HT1080 (cell line): ENCODE measurements at regions not wholly inside any gene's neighbourhood (a gene's known extent, or its start where the extent isn't known, plus 50 kb on each side); places are given as distances from the start of the nearest gene placed in this dataset.

Experiments
- DNase-seq: peaks from one replicate; pipeline ENCODE4 v3.0.0-alpha.2; 2015; ENCODE audit warnings: low read depth

GRCh38 chr18:34075963-34076860, 148.5 kb downstream of the NOL4 start:
- DNase-seq, result no peak

GRCh38 chr18:34061226-34061625, 163.5 kb downstream of the NOL4 start:
- no peak for DNase-seq

GRCh38 chr18:34055227-34055626, 169.5 kb downstream of the NOL4 start:
- DNase-seq, result no peak

GRCh38 chr18:34050661-34051060, 174.1 kb downstream of the NOL4 start:
- no peak for DNase-seq

GRCh38 chr18:34049511-34049910, 175.2 kb downstream of the NOL4 start:
- no peak for DNase-seq

GRCh38 chr18:34048423-34048822, 176.3 kb downstream of the NOL4 start:
- no peak for DNase-seq

- DNase-seq, result no peak
Measured at GRCh38 chr18:34042423-34043146, 182.1 kb downstream of the NOL4 start.

- DNase-seq, result no peak
Measured at GRCh38 chr18:34039611-34040010, 185.1 kb downstream of the NOL4 start.

GRCh38 chr18:34039201-34039600, 185.5 kb downstream of the NOL4 start:
- peak; percentile 4 for DNase-seq

- no peak for DNase-seq
Measured at GRCh38 chr18:34038086-34038485, 186.6 kb downstream of the NOL4 start.

GRCh38 chr18:34033968-34034367, 190.7 kb downstream of the NOL4 start:
- no peak for DNase-seq

- peak; percentile 22 for DNase-seq
Measured at GRCh38 chr18:34031810-34032209, 192.9 kb downstream of the NOL4 start.

- peak; percentile 43 for DNase-seq
Measured at GRCh38 chr18:34028324-34028723, 196.4 kb downstream of the NOL4 start.

- DNase-seq, result no peak
Measured at GRCh38 chr18:34025191-34025801, 199.4 kb downstream of the NOL4 start.

GRCh38 chr18:34023471-34023870, 201.2 kb downstream of the NOL4 start:
- peak; percentile 51 for DNase-seq

GRCh38 chr18:34018336-34018735, 206.4 kb downstream of the NOL4 start:
- DNase-seq, result no peak

GRCh38 chr18:34003687-34004086, 221.0 kb downstream of the NOL4 start:
- no peak for DNase-seq

- no peak for DNase-seq
Measured at GRCh38 chr18:34002130-34002529, 222.6 kb downstream of the NOL4 start.

- DNase-seq, result no peak
Measured at GRCh38 chr18:34001376-34001775, 223.3 kb downstream of the NOL4 start.

- DNase-seq, result no peak
Measured at GRCh38 chr18:33987206-33987605, 237.5 kb downstream of the NOL4 start.

GRCh38 chr18:33983126-33983525, 241.6 kb downstream of the NOL4 start:
- DNase-seq, result no peak

- DNase-seq, result no peak
Measured at GRCh38 chr18:33960417-33960816, 264.3 kb downstream of the NOL4 start.
